ENCODE measurements at regions not wholly inside any gene's neighbourhood (a gene's known extent, or its start where the extent isn't known, plus 50 kb on each side); places are given as distances from the start of the nearest gene placed in this dataset.

GRCh38 chr10:123550675-123551096 is 115.5 kb upstream of the GPR26 start:
- Histone ChIP-seq H3K9me3 (replicated peaks) (no peaks in the 10 kb centered on the region), H3K4me3 (no peak overlapping the region), H3K4me1 (replicated peaks) (no peaks in the 10 kb centered on the region), H3K27ac (no peak overlapping the region), H3K27me3 (replicated peaks) (no peaks in the 10 kb centered on the region), H3K36me3 (no peaks in the 10 kb centered on the region)
- DNase-seq (ENCODE audit: low read depth in 1 of 2, low spot score in 2 of 2) = no peak

- no peak for DNase-seq (ENCODE audit: low read depth in 1 of 2, low spot score in 2 of 2)
- no peaks in the 10 kb centered on the region for H3K27me3 ChIP-seq (replicated peaks)
- no peaks in the 10 kb centered on the region for H3K4me1 ChIP-seq (replicated peaks)
- no peak overlapping the region for H3K4me3 ChIP-seq
- no peaks in the 10 kb centered on the region for H3K36me3 ChIP-seq
- no peak overlapping the region for H3K27ac ChIP-seq
- no peaks in the 10 kb centered on the region for H3K9me3 ChIP-seq (replicated peaks)
Measured at GRCh38 chr10:123551259-123551658, 114.9 kb upstream of the GPR26 start.

GRCh38 chr10:123552760-123553554 is 113.2 kb upstream of the GPR26 start:
- no peak overlapping the region for H3K4me3 ChIP-seq
- no peak overlapping the region for H3K27ac ChIP-seq
- H3K9me3 ChIP-seq (replicated peaks) = no peaks in the 10 kb centered on the region
- no peaks in the 10 kb centered on the region for H3K27me3 ChIP-seq (replicated peaks)
- H3K4me1 ChIP-seq (replicated peaks) = no peaks in the 10 kb centered on the region
- H3K36me3 ChIP-seq = no peaks in the 10 kb centered on the region
- peak in 1 of 2 experiments; percentile 23 for DNase-seq (ENCODE audit: low read depth in 1 of 2, low spot score in 2 of 2)

- no peak for DNase-seq (ENCODE audit: low read depth in 1 of 2, low spot score in 2 of 2)
- no peaks in the 10 kb centered on the region for H3K27me3 ChIP-seq (replicated peaks)
- no peak overlapping the region for H3K4me3 ChIP-seq
- no peak overlapping the region for H3K27ac ChIP-seq
- H3K36me3 ChIP-seq = no peaks in the 10 kb centered on the region
- H3K9me3 ChIP-seq (replicated peaks) = no peaks in the 10 kb centered on the region
- no peaks in the 10 kb centered on the region for H3K4me1 ChIP-seq (replicated peaks)
Measured at GRCh38 chr10:123553810-123554430, 112.2 kb upstream of the GPR26 start.

- DNase-seq (ENCODE audit: low read depth in 1 of 2, low spot score in 2 of 2) = no peak
- H3K36me3 ChIP-seq = no peaks in the 10 kb centered on the region
- no peaks in the 10 kb centered on the region for H3K4me1 ChIP-seq (replicated peaks)
- H3K27ac ChIP-seq = no peak overlapping the region
- H3K9me3 ChIP-seq (replicated peaks) = no peaks in the 10 kb centered on the region
- H3K27me3 ChIP-seq (replicated peaks) = no peaks in the 10 kb centered on the region
- H3K4me3 ChIP-seq = no peak overlapping the region
Measured at GRCh38 chr10:123554656-123555055, 111.5 kb upstream of the GPR26 start.

- Histone ChIP-seq H3K4me1 (replicated peaks) (no peaks in the 10 kb centered on the region), H3K4me3 (no peak overlapping the region), H3K27ac (no peak overlapping the region), H3K9me3 (replicated peaks) (no peaks in the 10 kb centered on the region), H3K36me3 (no peaks in the 10 kb centered on the region), H3K27me3 (replicated peaks) (no peaks in the 10 kb centered on the region)
- no peak for DNase-seq (ENCODE audit: low read depth in 1 of 2, low spot score in 2 of 2)
Measured at GRCh38 chr10:123555616-123556015, 110.5 kb upstream of the GPR26 start.

GRCh38 chr10:123556049-123556448 is 110.1 kb upstream of the GPR26 start:
- H3K27me3 ChIP-seq (replicated peaks) = no peaks in the 10 kb centered on the region
- no peaks in the 10 kb centered on the region for H3K36me3 ChIP-seq
- H3K4me3 ChIP-seq = no peak overlapping the region
- no peak for DNase-seq (ENCODE audit: low read depth in 1 of 2, low spot score in 2 of 2)
- H3K4me1 ChIP-seq (replicated peaks) = no peaks in the 10 kb centered on the region
- H3K27ac ChIP-seq = no peak overlapping the region
- H3K9me3 ChIP-seq (replicated peaks) = no peaks in the 10 kb centered on the region

- DNase-seq (ENCODE audit: low read depth in 1 of 2, low spot score in 2 of 2) = peak in 1 of 2 experiments; percentile 27
- H3K4me1 ChIP-seq (replicated peaks) = no peaks in the 10 kb centered on the region
- H3K27me3 ChIP-seq (replicated peaks) = no peaks in the 10 kb centered on the region
- no peaks in the 10 kb centered on the region for H3K36me3 ChIP-seq
- no peak overlapping the region for H3K27ac ChIP-seq
- H3K9me3 ChIP-seq (replicated peaks) = no peaks in the 10 kb centered on the region
- H3K4me3 ChIP-seq = no peak overlapping the region
Measured at GRCh38 chr10:123556736-123557135, 109.4 kb upstream of the GPR26 start.

- H3K4me1 ChIP-seq (replicated peaks) = no peaks in the 10 kb centered on the region
- H3K27me3 ChIP-seq (replicated peaks) = no peaks in the 10 kb centered on the region
- H3K9me3 ChIP-seq (replicated peaks) = no peaks in the 10 kb centered on the region
- H3K4me3 ChIP-seq = no peak overlapping the region
- no peaks in the 10 kb centered on the region for H3K36me3 ChIP-seq
- DNase-seq (ENCODE audit: low read depth in 1 of 2, low spot score in 2 of 2) = peak in 1 of 2 experiments; percentile 28
- H3K27ac ChIP-seq = no peak overlapping the region
Measured at GRCh38 chr10:123557366-123558108, 108.6 kb upstream of the GPR26 start.

GRCh38 chr10:123558651-123559050 is 107.5 kb upstream of the GPR26 start:
- peak in 1 of 2 experiments; percentile 33 for DNase-seq (ENCODE audit: low read depth in 1 of 2, low spot score in 2 of 2)
- H3K27me3 ChIP-seq (replicated peaks) = no peaks in the 10 kb centered on the region
- H3K9me3 ChIP-seq (replicated peaks) = no peaks in the 10 kb centered on the region
- no peak overlapping the region for H3K27ac ChIP-seq
- no peaks in the 10 kb centered on the region for H3K4me1 ChIP-seq (replicated peaks)
- H3K36me3 ChIP-seq = no peaks in the 10 kb centered on the region
- H3K4me3 ChIP-seq = no peak overlapping the region

GRCh38 chr10:123559066-123559822 is 106.9 kb upstream of the GPR26 start:
- H3K36me3 ChIP-seq = no peaks in the 10 kb centered on the region
- H3K27ac ChIP-seq = no peak overlapping the region
- no peak overlapping the region for H3K4me3 ChIP-seq
- H3K4me1 ChIP-seq (replicated peaks) = no peaks in the 10 kb centered on the region
- H3K9me3 ChIP-seq (replicated peaks) = no peaks in the 10 kb centered on the region
- peak; percentile 56 to 62 for DNase-seq (ENCODE audit: low read depth in 1 of 2, low spot score in 2 of 2)
- H3K27me3 ChIP-seq (replicated peaks) = no peaks in the 10 kb centered on the region

GRCh38 chr10:123559823-123560092 is 106.4 kb upstream of the GPR26 start:
- Histone ChIP-seq H3K9me3 (replicated peaks) (no peaks in the 10 kb centered on the region), H3K4me3 (no peak overlapping the region), H3K36me3 (no peaks in the 10 kb centered on the region), H3K27ac (no peak overlapping the region), H3K27me3 (replicated peaks) (no peaks in the 10 kb centered on the region), H3K4me1 (replicated peaks) (no peaks in the 10 kb centered on the region)
- peak in 1 of 2 experiments; percentile 24 for DNase-seq (ENCODE audit: low read depth in 1 of 2, low spot score in 2 of 2)

- Histone ChIP-seq H3K9me3 (replicated peaks) (no peaks in the 10 kb centered on the region), H3K27me3 (replicated peaks) (no peaks in the 10 kb centered on the region), H3K4me3 (no peak overlapping the region), H3K36me3 (no peaks in the 10 kb centered on the region), H3K4me1 (replicated peaks) (0 out of 2 replicates have a peak, but pooled peaks cover 3% of the 10 kb centered on the region), H3K27ac (no peak overlapping the region)
- DNase-seq (ENCODE audit: low read depth in 1 of 2, low spot score in 2 of 2) = peak in 1 of 2 experiments; percentile 37
Measured at GRCh38 chr10:123560301-123561140, 105.6 kb upstream of the GPR26 start.

Data from SJSA1 (cell line).